Testis (tissue), 2 donors: ENCODE measurements at regions not wholly inside any gene's neighbourhood (a gene's known extent, or its start where the extent isn't known, plus 50 kb on each side); places are given as distances from the start of the nearest gene placed in this dataset.

Source experiments
- DNase-seq: peaks from one replicate; pipeline ENCODE4 v3.0.0-alpha.2; 2019
- H3K27ac ChIP-seq, 2 donors: fragments of 200-600 bp; sonication (generic); one replicate each; pipeline ENCODE4 v1.5.1; 2019
- H3K27me3 ChIP-seq: fragments of 200-600 bp; sonication (generic); one replicate; pipeline ENCODE4 v1.5.1; 2019
- H3K36me3 ChIP-seq: fragments of 200-600 bp; sonication (generic); one replicate; pipeline ENCODE4 v1.5.1; 2017; ENCODE audit warnings: low read depth; ENCODE audit errors: missing control alignments
- H3K4me1 ChIP-seq: fragments of 200-600 bp; sonication (generic); one replicate; pipeline ENCODE4 v1.5.1; 2019
- H3K4me3 ChIP-seq, 2 donors: fragments of 200-600 bp; sonication (generic); one replicate each; pipeline ENCODE4 v1.5.1; 2017 to 2019
- H3K9me3 ChIP-seq: fragments of 200-600 bp; sonication (generic); one replicate; pipeline ENCODE4 v1.5.1; 2017
- POLR2A ChIP-seq: fragments of 450-650 bp; IDR thresholded peaks from one replicate; pipeline ENCODE4 v1.6.1; 2017; ENCODE audit warnings: antibody characterized with exemption, mild to moderate bottlenecking, moderate library complexity
- WGBS, 2 donors: methylation state at CpG; one replicate each; pipeline ENCODE4 v1.1.5; 2018; 5-methylcytosine and 5-hydroxymethylcytosine counted together
- intact Hi-C: fragments of 100-400 bp; cut with DNase I; formaldehyde crosslinking; loops from one replicate; pipeline ENCODE4 v1.15.1; 2023; ENCODE audit warnings: low total_unique reads
- TF ChIP-seq, protein P1 (sequence below), 3 experiments: fragments of 450-650 bp in 2 of 3; fragments of 200-600 bp in 1 of 3; sonication (generic) in 1 of 3; IDR thresholded peaks; one replicate each; pipeline ENCODE4 v1.5.1; 2016 to 2019; ENCODE audit warnings: antibody characterized with exemption in 3 of 3, mild to moderate bottlenecking in 2 of 3, moderate library complexity in 1 of 3

DNA sequence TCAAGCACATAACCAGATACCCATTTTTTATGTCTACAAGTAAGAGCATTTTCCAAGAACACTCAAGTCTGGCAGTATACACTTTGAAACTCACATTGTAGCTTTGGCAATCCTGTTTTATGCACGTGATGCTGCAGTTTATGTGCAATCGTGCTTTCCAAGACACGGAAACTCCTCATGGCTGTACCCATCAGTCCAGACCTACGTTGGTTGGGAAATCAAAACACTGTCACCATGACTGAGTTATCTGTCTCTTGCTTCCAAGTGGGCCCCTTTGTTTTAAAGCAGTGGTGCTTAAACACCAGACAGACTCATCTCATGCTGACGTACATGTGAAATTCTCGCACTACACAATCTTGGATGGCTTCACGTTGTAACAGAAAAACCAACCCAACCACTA is 192.8 kb downstream of the LTN1 start:
- no peaks in the 10 kb centered on the region for H3K9me3 ChIP-seq
- no peaks in the 10 kb centered on the region for H3K27me3 ChIP-seq
- no peaks in the 10 kb centered on the region for H3K36me3 ChIP-seq
- TF ChIP-seq, protein P1, sequence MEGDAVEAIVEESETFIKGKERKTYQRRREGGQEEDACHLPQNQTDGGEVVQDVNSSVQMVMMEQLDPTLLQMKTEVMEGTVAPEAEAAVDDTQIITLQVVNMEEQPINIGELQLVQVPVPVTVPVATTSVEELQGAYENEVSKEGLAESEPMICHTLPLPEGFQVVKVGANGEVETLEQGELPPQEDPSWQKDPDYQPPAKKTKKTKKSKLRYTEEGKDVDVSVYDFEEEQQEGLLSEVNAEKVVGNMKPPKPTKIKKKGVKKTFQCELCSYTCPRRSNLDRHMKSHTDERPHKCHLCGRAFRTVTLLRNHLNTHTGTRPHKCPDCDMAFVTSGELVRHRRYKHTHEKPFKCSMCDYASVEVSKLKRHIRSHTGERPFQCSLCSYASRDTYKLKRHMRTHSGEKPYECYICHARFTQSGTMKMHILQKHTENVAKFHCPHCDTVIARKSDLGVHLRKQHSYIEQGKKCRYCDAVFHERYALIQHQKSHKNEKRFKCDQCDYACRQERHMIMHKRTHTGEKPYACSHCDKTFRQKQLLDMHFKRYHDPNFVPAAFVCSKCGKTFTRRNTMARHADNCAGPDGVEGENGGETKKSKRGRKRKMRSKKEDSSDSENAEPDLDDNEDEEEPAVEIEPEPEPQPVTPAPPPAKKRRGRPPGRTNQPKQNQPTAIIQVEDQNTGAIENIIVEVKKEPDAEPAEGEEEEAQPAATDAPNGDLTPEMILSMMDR (IDR thresholded peaks at IDR 0.05): no peak
- no peak for TF ChIP-seq POLR2A
- no peak for DNase-seq
- H3K4me3 ChIP-seq: no peak overlapping the region
- no peak overlapping the region for H3K27ac ChIP-seq
- 93 to 95% methylated on average over 7 of the region's 7 CpGs for WGBS, 2 donors
- intact Hi-C loops: no loop called here
- no peaks in the 10 kb centered on the region for H3K4me1 ChIP-seq

DNA sequence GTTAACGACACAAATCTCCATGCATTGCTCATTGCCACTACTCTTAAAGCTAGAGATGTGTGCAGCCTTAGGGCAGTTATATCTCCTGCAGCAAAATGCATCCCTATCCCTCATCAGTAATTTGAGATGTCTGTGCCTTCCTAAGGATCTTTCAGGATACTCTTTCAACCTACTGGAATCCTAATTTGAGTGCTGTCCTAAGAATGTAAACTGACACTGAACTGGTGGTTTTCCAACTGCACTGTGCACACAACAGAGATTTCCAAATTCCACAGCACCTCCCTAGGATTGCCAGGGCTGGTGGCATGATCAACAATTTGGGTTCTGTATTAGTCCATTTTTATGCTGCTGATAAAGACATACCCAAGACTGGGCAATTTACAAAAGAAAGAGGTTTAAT is 193.9 kb downstream of the LTN1 start:
- TF ChIP-seq, protein P1 (IDR thresholded peaks at IDR 0.05): no peak
- no peak for TF ChIP-seq POLR2A
- Histone ChIP-seq H3K9me3 (no peaks in the 10 kb centered on the region), H3K4me3 (no peak overlapping the region), H3K27ac (no peak overlapping the region), H3K36me3 (no peaks in the 10 kb centered on the region), H3K27me3 (no peaks in the 10 kb centered on the region), H3K4me1 (no peaks in the 10 kb centered on the region)
- WGBS, 2 donors: 84 to 100% methylated on average over 1 of the region's 1 CpG
- intact Hi-C loops: no loop called here
- DNase-seq: no peak

DNA sequence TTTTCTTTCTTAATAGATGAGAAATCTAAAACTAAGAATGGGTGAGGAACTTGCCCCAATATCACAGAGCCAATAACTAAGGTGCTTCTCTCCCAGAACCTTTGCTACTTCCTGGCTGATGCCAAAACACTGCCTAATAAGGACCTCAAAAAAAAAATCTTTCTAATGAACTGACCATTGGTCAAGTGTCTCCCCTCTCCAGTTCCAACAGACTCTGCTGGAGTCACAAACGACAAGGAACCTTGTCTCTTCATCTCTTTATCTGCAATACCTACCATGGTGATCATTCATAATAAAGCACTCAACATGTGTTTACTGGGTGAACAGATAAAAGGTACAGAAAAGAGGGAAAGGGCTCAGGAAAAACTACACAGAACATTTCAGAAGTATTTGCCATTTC is 197.4 kb downstream of the LTN1 start:
- no peaks in the 10 kb centered on the region for H3K9me3 ChIP-seq
- no peak overlapping the region for H3K27ac ChIP-seq
- intact Hi-C loops: no loop called here
- no peaks in the 10 kb centered on the region for H3K4me1 ChIP-seq
- H3K27me3 ChIP-seq: no peaks in the 10 kb centered on the region
- no peaks in the 10 kb centered on the region for H3K36me3 ChIP-seq
- 60 to 71% methylated on average over 1 of the region's 1 CpG for WGBS, 2 donors
- no peak overlapping the region for H3K4me3 ChIP-seq
- no peak for DNase-seq
- TF ChIP-seq, protein P1 (IDR thresholded peaks at IDR 0.05): no peak
- no peak for TF ChIP-seq POLR2A

DNA sequence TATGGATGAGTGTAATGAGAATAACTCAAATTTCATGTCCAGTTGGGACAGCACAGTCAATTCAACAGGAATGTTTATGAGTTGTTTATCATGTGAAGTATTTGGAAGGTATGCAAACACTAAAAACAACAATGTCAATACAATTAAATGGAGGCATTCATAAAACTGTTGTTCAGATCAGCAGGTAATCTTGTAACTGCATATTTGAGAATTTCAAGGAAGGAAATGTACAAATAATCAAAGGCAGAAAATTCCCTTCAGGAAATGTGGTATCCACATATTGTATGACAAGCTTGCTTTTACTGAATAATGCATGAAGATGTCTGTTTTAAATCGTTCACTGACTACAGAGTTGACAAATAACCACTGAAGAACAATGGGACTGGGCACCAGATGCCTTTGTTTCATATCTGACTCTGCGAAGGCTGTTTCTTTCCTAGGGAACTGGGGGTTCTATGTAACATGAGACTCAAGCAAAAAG is 198.3 kb downstream of the LTN1 start:
- H3K36me3 ChIP-seq: no peaks in the 10 kb centered on the region
- DNase-seq: no peak
- intact Hi-C loops: no loop called here
- WGBS, 2 donors: 69 to 82% methylated on average over 2 of the region's 2 CpGs
- H3K4me3 ChIP-seq: no peak overlapping the region
- H3K27ac ChIP-seq: no peak overlapping the region
- H3K27me3 ChIP-seq: no peaks in the 10 kb centered on the region
- no peak for TF ChIP-seq POLR2A
- TF ChIP-seq, protein P1 (IDR thresholded peaks at IDR 0.05): no peak
- H3K9me3 ChIP-seq: no peaks in the 10 kb centered on the region
- H3K4me1 ChIP-seq: no peaks in the 10 kb centered on the region

DNA sequence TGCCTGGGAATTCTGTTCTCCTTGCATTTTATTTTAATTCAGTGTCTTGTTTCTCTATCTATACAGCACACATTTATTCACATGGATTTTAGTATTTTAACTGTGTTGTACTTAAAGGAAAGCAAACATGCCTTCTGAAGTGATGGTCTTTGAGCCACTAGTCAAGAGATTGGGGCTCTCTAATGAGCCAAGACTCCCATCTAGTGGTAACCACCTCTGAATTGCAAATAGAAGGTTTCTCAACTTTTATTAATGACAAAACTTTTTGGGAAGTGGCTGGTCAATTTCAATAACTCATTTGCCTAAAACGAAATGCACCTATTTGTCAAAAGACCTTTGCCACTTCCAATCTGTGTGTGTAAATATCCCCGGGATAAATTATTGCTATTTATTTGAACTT is 199.6 kb downstream of the LTN1 start:
- 43 to 59% methylated on average over 2 of the region's 2 CpGs for WGBS, 2 donors
- DNase-seq: no peak

More for the DNA sequence above, 199.6 kb downstream of the LTN1 start:
- no peak for TF ChIP-seq POLR2A
- TF ChIP-seq, protein P1 (IDR thresholded peaks at IDR 0.05): no peak
- H3K9me3 ChIP-seq: no peaks in the 10 kb centered on the region
- H3K4me1 ChIP-seq: no peaks in the 10 kb centered on the region
- H3K27ac ChIP-seq: no peak overlapping the region
- no peak overlapping the region for H3K4me3 ChIP-seq
- no peaks in the 10 kb centered on the region for H3K36me3 ChIP-seq
- intact Hi-C loops: no loop called here
- H3K27me3 ChIP-seq: no peaks in the 10 kb centered on the region
